Activated T-cell treated with anti-CD3 and anti-CD28 coated beads for 48 hours (primary cell): ENCODE measurements at regions not wholly inside any gene's neighbourhood (a gene's known extent, or its start where the extent isn't known, plus 50 kb on each side); places are given as distances from the start of the nearest gene placed in this dataset.
A peak's percentile ranks its signal among the peaks of the same experiment; 100 is the strongest.

Experiments used
- DNase-seq: peaks from one replicate; pipeline ENCODE4 v3.0.0-alpha.2; 2020; ENCODE audit warnings: low read depth

GRCh38 chr6:168908887-168909286, 344.8 kb downstream of the THBS2 start:
- DNase-seq: no peak

- DNase-seq: no peak
Measured at GRCh38 chr6:168908166-168908565, 345.5 kb downstream of the THBS2 start.

- DNase-seq: no peak
Measured at GRCh38 chr6:168906391-168906790, 347.3 kb downstream of the THBS2 start.

GRCh38 chr6:168905451-168906090, 348.1 kb downstream of the THBS2 start:
- DNase-seq: no peak

GRCh38 chr6:168903613-168904345, 349.9 kb downstream of the THBS2 start:
- DNase-seq: no peak

- no peak for DNase-seq
Measured at GRCh38 chr6:168902075-168902474, 351.6 kb downstream of the THBS2 start.

- DNase-seq: no peak
Measured at GRCh38 chr6:168901076-168901475, 352.6 kb downstream of the THBS2 start.

- DNase-seq: no peak
Measured at GRCh38 chr6:168896321-168896720, 357.3 kb downstream of the THBS2 start.

GRCh38 chr6:168895102-168895812, 358.4 kb downstream of the THBS2 start:
- peak; percentile 71 for DNase-seq

GRCh38 chr6:168892031-168892430, 361.6 kb downstream of the THBS2 start:
- DNase-seq: no peak

GRCh38 chr6:168890981-168891365, 362.7 kb downstream of the THBS2 start:
- DNase-seq: no peak

- no peak for DNase-seq
Measured at GRCh38 chr6:168890306-168890980, 363.2 kb downstream of the THBS2 start.

GRCh38 chr6:168888786-168889345, 364.8 kb downstream of the THBS2 start:
- no peak for DNase-seq

GRCh38 chr6:168888102-168888501, 365.5 kb downstream of the THBS2 start:
- no peak for DNase-seq

GRCh38 chr6:168887621-168888020, 366.0 kb downstream of the THBS2 start:
- DNase-seq: no peak

GRCh38 chr6:168886964-168887363, 366.7 kb downstream of the THBS2 start:
- DNase-seq: no peak

GRCh38 chr6:168885751-168886742, 367.6 kb downstream of the THBS2 start:
- no peak for DNase-seq

- no peak for DNase-seq
Measured at GRCh38 chr6:168885196-168885595, 368.4 kb downstream of the THBS2 start.

- DNase-seq: peak; percentile 76
Measured at GRCh38 chr6:168884646-168885086, 369.0 kb downstream of the THBS2 start.

GRCh38 chr6:168884050-168884645, 369.5 kb downstream of the THBS2 start:
- DNase-seq: no peak
